D721Med (cell line): ENCODE measurements at regions not wholly inside any gene's neighbourhood (a gene's known extent, or its start where the extent isn't known, plus 50 kb on each side); places are given as distances from the start of the nearest gene placed in this dataset.
A peak's percentile ranks its signal among the peaks of the same experiment; 100 is the strongest.
"Not testable (repeated sequence)": the region's sequence is repeated elsewhere in the genome, so short reads cannot be mapped to it uniquely, and the experiment has no call there.

Experiments
- DNase-seq: peaks from one replicate; pipeline ENCODE4 v3.0.0; 2011; ENCODE audit warnings: low spot score; ENCODE audit not compliant: insufficient read length
- FAIRE-seq: peaks from 2 replicates; lab custom pipeline; 2011; peaks lifted over from hg19 to GRCh38; lab: Jason Lieb, UNC
- TF ChIP-seq, protein P1 (sequence below): IDR thresholded peaks from 2 replicates; pipeline ENCODE4 v1.5.1; 2012; ENCODE audit warnings: mild to moderate bottlenecking, control low read depth; ENCODE audit not compliant: insufficient read depth; ENCODE audit errors: missing control alignments

DNA sequence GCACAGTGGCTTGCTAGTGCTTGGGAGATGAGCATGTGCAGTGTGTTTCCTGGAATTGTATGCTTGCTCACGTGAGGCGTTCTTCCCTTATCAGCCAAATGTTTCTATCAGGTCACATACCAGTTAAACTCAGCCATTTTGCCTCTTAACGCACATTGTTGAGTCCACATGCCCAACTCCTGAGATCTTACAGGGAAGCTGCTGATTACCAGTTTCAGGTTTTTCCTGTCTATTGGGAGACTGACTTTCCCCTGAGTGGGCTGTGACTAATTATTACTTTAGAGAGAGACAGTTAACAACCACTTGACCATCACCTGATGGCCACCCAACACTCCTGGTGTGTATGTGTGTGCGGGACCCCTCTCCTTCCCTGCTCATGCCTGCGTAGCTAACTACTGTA lies 161.3 kb upstream of the PTGFR start:
- FAIRE-seq (no peak), DNase-seq (no peak)
- TF ChIP-seq, protein P1, sequence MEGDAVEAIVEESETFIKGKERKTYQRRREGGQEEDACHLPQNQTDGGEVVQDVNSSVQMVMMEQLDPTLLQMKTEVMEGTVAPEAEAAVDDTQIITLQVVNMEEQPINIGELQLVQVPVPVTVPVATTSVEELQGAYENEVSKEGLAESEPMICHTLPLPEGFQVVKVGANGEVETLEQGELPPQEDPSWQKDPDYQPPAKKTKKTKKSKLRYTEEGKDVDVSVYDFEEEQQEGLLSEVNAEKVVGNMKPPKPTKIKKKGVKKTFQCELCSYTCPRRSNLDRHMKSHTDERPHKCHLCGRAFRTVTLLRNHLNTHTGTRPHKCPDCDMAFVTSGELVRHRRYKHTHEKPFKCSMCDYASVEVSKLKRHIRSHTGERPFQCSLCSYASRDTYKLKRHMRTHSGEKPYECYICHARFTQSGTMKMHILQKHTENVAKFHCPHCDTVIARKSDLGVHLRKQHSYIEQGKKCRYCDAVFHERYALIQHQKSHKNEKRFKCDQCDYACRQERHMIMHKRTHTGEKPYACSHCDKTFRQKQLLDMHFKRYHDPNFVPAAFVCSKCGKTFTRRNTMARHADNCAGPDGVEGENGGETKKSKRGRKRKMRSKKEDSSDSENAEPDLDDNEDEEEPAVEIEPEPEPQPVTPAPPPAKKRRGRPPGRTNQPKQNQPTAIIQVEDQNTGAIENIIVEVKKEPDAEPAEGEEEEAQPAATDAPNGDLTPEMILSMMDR = no peak

DNA sequence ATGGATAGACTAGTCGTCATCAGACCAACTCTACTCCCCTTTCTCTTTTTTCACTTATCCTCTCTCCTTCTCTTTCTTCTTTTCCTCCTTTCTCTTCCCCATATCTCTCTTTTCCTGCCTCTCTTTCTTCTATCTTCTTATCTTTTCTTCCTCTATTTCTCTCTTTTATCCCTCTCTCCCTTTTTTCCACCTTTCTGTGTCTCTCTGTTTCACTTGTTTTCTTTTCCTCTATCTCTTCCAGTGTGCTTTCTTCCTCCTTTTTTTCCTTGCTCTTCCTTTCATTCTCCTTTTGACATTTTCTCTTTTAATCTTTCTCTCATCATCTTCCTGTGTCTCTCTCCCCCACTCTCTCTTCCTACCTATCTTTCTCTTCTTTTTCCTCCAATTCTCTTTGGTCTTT lies 159.0 kb upstream of the PTGFR start:
- TF ChIP-seq, protein P1 = no peak
- FAIRE-seq (no peak), DNase-seq (no peak)

DNA sequence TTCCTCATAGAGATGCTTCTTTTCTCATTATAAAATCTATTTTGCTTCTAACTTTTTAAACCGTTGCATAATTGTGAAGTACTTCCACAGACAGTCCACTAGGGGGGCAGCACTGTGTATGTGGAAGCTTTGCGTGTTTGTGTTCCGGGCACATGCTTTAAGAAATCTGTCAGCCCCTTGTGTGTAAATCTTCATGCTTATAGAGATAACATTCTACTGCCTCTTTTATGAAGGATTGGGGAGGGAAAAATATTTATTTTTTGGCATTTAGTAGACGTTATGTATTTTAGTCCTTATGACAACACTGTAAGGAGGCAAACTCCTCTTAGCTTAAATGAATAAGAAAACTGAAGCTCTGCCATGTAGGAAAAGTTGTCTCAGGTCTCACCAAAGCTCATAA lies 157.3 kb upstream of the PTGFR start:
- TF ChIP-seq, protein P1 = peak; percentile 49
- DNase-seq (no peak), FAIRE-seq (no peak)

DNA sequence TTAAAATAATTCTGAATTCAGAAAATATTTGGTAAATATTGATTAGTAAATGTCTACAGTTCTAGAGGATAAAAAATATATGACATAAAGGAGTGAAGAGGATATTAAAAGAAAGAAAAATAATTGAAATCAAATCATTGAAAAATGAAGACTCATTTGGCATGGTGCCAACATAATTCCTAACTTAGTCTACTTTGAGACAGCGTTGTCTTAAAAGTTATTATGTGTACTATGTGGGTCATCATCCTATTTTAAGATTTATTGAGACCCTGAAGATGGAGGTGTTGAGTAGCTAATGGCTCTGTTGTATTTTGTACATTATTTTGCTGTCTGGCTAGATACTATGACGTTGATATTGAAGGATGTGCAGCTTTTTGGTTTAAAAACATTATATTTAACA lies 156.7 kb upstream of the PTGFR start:
- TF ChIP-seq, protein P1 = no peak
- no peak for DNase-seq
- no peak for FAIRE-seq

DNA sequence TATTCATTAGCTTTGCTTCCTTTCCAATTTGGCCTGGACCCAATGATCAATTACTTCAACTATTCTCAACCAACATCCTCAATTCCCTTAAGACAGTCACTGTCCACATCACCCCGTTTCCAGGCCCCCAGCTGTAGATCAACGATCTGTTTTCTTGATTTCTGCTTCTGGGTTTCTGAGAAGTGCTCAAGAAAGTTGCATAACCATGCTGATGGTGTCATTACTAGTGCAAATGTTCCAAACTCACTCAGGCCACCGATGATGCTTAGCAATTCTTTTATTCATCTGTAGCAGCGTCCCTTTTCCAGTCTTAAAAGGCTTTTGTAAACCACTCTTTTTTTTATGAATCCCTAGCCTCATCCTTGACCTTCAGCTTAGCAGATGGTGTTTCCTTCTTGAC lies 155.8 kb upstream of the PTGFR start:
- TF ChIP-seq, protein P1 = no peak
- DNase-seq (no peak), FAIRE-seq (no peak)

DNA sequence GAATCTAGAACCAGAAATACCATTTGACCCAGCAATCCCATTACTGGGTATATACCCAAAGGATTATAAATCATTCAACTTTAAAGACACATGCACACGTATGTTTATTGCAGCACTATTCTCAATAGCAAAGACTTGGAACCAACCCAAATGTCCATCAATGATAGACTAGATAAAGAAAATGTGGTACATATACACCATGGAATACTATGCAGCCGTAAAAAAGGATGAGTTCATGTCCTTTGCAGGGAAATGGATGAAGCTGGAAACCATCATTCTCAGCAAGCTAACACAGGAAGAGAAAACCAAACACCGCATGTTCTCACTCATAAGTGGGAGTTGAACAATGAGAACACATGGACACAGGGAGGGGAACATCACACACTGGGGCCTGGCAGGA lies 154.0 kb upstream of the PTGFR start:
- not testable (repeated sequence) for FAIRE-seq, DNase-seq

DNA sequence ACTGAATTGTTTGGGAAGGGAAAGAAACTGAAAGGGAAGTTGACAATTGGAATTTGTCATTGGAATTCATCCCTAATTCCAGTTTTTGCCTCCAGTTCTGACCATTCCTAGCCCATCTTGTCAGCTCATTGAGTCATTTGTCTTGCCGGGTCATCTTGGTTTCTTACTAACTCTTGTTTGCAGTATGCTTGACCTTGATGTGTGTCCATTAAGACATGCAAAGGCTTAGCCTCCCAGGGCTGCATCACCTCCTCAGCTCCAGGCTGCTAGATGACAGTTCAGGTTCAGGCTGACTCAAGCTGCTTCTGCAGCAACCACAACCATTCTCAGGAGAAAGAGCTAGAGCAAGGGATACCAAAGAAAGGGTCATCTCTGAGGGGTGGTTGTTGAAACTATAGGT lies 151.3 kb upstream of the PTGFR start:
- FAIRE-seq (no peak), DNase-seq (no peak)

More for the DNA sequence above, 151.3 kb upstream of the PTGFR start:
- TF ChIP-seq, protein P1 = no peak
